Nephron progenitor cell (in vitro differentiated cells): ENCODE measurements at regions not wholly inside any gene's neighbourhood (a gene's known extent, or its start where the extent isn't known, plus 50 kb on each side); places are given as distances from the start of the nearest gene placed in this dataset.

Experiments used
- DNase-seq: peaks from one replicate; pipeline ENCODE4 v3.0.0; 2021
- H3K27ac Mint-ChIP-seq: 2 replicates; pipeline ENCODE4 v1.8.0; 2021; ENCODE audit warnings: mild to moderate bottlenecking, moderate library complexity, mixed read lengths
- H3K27me3 Mint-ChIP-seq: 2 replicates; pipeline ENCODE4 v1.8.0; 2021; ENCODE audit warnings: mild to moderate bottlenecking, low read depth, mixed read lengths; ENCODE audit not compliant: poor library complexity
- H3K36me3 Mint-ChIP-seq: 2 replicates; pipeline ENCODE4 v1.8.0; 2021; ENCODE audit warnings: low read depth, mixed read lengths
- H3K4me1 Mint-ChIP-seq: 2 replicates; pipeline ENCODE4 v1.8.0; 2021; ENCODE audit warnings: mixed read lengths
- H3K4me3 Mint-ChIP-seq: 2 replicates; pipeline ENCODE4 v1.8.0; 2021; ENCODE audit warnings: mild to moderate bottlenecking, moderate library complexity, mixed read lengths
- H3K9me3 Mint-ChIP-seq: 2 replicates; pipeline ENCODE4 v1.8.0; 2021; ENCODE audit warnings: mild to moderate bottlenecking, moderate library complexity, mixed read lengths
- TF ChIP-seq, protein P1 (sequence below): fragments of 200-600 bp; sonication (generic); IDR thresholded peaks from 2 replicates; pipeline ENCODE4 v1.5.0; 2021; ENCODE audit warnings: antibody characterized with exemption

DNA sequence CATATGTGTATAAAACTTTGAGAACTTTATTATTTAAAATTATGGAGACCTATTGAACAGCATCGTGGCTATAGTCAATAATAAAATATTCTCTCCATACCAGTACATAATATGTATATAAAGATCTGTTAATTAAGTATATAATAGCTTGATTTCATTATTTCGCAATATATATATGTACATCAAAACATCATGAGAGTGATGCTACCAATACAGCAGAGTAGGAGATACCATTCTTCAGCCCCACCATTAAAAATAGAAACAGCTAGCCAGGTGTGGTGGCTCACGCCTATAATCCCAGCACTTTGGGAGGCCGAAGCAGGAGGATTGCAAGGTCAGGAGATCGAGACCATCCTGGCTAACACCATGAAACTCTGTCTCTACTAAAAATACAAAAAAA, 1755.3 kb upstream of the SPRY2 start:
- TF ChIP-seq, protein P1, sequence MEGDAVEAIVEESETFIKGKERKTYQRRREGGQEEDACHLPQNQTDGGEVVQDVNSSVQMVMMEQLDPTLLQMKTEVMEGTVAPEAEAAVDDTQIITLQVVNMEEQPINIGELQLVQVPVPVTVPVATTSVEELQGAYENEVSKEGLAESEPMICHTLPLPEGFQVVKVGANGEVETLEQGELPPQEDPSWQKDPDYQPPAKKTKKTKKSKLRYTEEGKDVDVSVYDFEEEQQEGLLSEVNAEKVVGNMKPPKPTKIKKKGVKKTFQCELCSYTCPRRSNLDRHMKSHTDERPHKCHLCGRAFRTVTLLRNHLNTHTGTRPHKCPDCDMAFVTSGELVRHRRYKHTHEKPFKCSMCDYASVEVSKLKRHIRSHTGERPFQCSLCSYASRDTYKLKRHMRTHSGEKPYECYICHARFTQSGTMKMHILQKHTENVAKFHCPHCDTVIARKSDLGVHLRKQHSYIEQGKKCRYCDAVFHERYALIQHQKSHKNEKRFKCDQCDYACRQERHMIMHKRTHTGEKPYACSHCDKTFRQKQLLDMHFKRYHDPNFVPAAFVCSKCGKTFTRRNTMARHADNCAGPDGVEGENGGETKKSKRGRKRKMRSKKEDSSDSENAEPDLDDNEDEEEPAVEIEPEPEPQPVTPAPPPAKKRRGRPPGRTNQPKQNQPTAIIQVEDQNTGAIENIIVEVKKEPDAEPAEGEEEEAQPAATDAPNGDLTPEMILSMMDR = no peak
- DNase-seq = no peak
- H3K4me3 Mint-ChIP-seq = no peak overlapping the region
- H3K27ac Mint-ChIP-seq = no peak overlapping the region
- no peaks in the 10 kb centered on the region for H3K27me3 Mint-ChIP-seq
- H3K36me3 Mint-ChIP-seq = no peaks in the 10 kb centered on the region
- no peaks in the 10 kb centered on the region for H3K4me1 Mint-ChIP-seq
- peaks cover 7% of the 10 kb centered on the region for H3K9me3 Mint-ChIP-seq

DNA sequence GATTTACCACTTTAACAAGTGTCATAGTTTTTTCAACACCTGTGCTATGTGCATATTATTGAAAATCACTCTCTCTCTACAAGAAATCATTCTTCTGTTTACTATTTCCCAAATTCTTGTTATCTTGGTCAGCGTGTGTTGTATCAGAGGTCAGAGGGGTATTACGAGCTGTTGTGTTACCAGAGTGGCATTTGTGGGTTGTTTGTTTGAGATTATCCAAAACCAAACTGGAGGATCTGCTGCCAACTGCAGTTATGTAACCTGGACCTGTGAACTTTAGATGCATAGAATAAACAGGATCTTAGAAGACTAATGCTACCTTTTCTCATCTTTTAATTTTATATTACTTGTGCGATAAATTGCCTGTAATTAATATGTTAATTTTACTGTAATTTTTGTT, 1751.4 kb upstream of the SPRY2 start:
- no peaks in the 10 kb centered on the region for H3K27me3 Mint-ChIP-seq
- H3K9me3 Mint-ChIP-seq = peaks cover 7% of the 10 kb centered on the region
- TF ChIP-seq, protein P1 = no peak
- no peak for DNase-seq
- no peaks in the 10 kb centered on the region for H3K4me1 Mint-ChIP-seq
- H3K27ac Mint-ChIP-seq = no peak overlapping the region
- no peaks in the 10 kb centered on the region for H3K36me3 Mint-ChIP-seq
- H3K4me3 Mint-ChIP-seq = no peak overlapping the region

GRCh38 chr13:82088781-82089180, 1747.9 kb upstream of the SPRY2 start:
- Mint-ChIP-seq H3K9me3 (peaks cover 5% of the 10 kb centered on the region), H3K27ac (no peak overlapping the region), H3K4me3 (no peak overlapping the region), H3K27me3 (no peaks in the 10 kb centered on the region), H3K4me1 (no peaks in the 10 kb centered on the region), H3K36me3 (no peaks in the 10 kb centered on the region)
- TF ChIP-seq, protein P1 = no peak
- DNase-seq = no peak

GRCh38 chr13:82076496-82076895, 1735.6 kb upstream of the SPRY2 start:
- TF ChIP-seq, protein P1 = no peak
- no peaks in the 10 kb centered on the region for H3K27me3 Mint-ChIP-seq
- no peak overlapping the region for H3K4me3 Mint-ChIP-seq
- no peaks in the 10 kb centered on the region for H3K4me1 Mint-ChIP-seq
- H3K36me3 Mint-ChIP-seq = no peaks in the 10 kb centered on the region
- H3K27ac Mint-ChIP-seq = no peak overlapping the region
- DNase-seq = no peak
- H3K9me3 Mint-ChIP-seq = no peaks in the 10 kb centered on the region

- Mint-ChIP-seq H3K4me1 (no peaks in the 10 kb centered on the region), H3K4me3 (no peak overlapping the region), H3K27me3 (peaks cover 3% of the 10 kb centered on the region), H3K9me3 (no peaks in the 10 kb centered on the region), H3K36me3 (no peaks in the 10 kb centered on the region), H3K27ac (no peak overlapping the region)
- no peak for DNase-seq
- TF ChIP-seq, protein P1 = no peak
These were observed 1729.5 kb upstream of the SPRY2 start for GRCh38 chr13:82070416-82070815.

DNA sequence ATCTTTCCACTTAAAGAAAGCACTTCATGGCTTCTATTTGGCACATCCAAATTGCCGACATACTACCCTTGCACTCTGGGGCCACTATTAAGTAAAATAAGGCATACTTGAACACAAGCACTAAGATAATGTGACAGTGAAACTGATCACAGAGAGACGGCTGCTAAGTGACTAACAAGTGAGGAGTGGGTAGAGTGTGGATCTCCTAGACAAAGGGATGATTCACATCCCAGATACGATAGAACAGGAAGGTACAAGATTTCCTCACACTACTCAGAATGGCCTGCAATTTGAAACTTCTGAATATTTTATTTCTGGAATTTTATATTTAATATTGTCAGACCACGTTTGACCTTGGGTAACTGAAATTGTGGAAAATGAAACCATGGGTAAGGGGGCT, 1721.8 kb upstream of the SPRY2 start:
- TF ChIP-seq, protein P1 = no peak
- Mint-ChIP-seq H3K4me1 (no peaks in the 10 kb centered on the region), H3K27me3 (no peaks in the 10 kb centered on the region), H3K36me3 (no peaks in the 10 kb centered on the region), H3K4me3 (no peak overlapping the region), H3K9me3 (no peaks in the 10 kb centered on the region), H3K27ac (no peak overlapping the region)
- no peak for DNase-seq
